RCC 7860 (cell line): ENCODE measurements at regions not wholly inside any gene's neighbourhood (a gene's known extent, or its start where the extent isn't known, plus 50 kb on each side); places are given as distances from the start of the nearest gene placed in this dataset.

Experiments
- DNase-seq: peaks from one replicate; pipeline ENCODE4 v3.0.0-alpha.2; 2015; ENCODE audit warnings: low spot score
- FAIRE-seq: peaks from 2 replicates; lab custom pipeline; 2012; peaks lifted over from hg19 to GRCh38; lab: Jason Lieb, UNC

DNA sequence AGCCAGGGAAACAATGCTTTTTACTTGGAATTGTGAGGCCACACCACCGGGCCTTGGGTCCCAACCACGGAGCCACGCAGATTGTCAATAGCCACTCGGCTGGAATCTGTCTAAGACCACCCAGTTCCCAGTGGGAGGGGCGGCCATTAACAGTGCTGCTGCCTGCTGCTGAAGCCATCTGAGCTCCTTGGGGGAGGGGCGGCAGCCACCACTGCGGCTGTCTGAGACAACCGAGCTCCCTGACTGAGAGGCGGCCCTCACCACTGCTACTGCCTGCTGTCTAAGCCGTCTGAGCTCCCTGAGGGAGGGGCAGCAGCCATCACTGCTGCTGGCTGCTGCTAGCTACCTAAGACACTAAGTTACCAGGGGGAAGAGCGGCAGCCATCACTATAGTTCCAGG is 64.3 kb downstream of the DMRTA2 start:
- FAIRE-seq (no peak), DNase-seq (no peak)

GRCh38 chr1:50357186-50357585 is 66.1 kb downstream of the DMRTA2 start:
- DNase-seq (no peak), FAIRE-seq (no peak)

GRCh38 chr1:50354813-50355212 is 68.4 kb downstream of the DMRTA2 start:
- FAIRE-seq (no peak), DNase-seq (no peak)

DNA sequence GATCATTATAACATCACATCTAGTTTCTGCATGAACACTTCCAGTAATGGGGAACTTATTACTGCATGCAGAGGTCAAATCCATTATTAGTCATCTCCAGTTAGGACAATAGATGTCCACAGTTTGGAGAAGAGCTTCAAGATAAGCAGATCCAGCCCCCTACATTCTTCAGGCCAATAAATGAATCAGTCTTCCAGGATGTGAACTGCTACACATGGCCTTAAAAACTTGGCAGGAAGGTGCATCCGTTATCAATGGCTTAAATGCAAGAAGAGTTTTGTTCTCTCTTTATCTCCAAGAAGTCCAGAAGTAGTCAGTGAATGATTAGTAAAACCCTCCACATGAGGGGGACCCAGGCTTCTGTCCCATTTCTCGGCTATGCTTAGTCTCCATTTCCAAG is 70.8 kb downstream of the DMRTA2 start:
- DNase-seq (no peak), FAIRE-seq (no peak)

DNA sequence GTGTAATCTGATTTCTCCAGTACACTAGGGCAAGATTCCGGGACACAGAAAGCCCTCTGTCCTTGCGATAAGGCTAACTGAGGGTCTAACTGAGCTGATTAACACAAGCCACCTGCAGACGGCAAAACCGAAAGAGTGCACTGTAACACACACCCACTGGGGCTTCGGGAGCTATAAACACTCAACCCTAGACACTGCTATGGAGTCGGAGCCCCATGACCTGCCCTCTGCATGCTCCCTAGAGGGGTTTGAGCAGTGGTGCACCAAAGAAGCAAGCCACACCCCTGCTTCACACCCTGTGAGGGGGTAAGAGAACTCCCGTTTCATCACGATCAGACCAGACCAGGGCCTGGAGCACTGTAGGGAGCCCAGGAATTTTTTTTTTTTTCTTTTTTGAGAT is 72.4 kb downstream of the DMRTA2 start:
- FAIRE-seq (no peak), DNase-seq (no peak)

DNA sequence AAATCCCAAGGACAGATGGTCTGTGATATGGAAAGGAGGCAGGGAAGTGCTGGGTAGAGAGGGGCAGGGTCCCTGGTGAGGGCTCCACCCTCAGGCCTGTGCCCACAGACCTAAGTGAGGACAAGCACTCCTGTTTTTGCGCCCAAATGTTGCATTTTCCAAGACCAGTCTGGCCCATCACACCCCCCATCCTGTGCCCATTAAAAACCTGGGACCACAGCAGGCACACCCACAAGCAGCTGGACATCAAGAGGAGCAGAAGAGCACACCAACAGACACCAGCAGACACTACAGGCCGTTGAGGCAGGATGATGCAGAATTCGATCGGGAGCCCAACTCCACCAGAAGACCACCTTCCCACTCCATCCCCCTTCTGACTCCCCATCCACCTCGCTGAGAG is 72.8 kb downstream of the DMRTA2 start:
- no peak for FAIRE-seq
- DNase-seq: no peak

DNA sequence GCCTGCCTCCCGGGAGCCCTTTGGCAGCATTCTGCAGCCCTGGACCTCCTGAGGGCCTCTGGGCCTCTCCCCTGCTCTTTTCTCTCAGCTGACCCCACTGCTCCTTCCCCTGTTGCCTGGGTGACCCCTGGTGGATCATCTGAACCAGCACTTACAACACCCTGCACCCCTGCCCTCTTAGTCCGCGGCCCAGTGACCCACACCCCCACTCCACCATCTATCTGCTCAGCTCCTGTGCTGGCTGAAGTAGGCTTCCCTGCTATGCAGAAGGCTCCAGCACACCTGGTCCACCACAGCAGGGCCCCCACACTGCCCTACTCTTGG is 74.0 kb downstream of the DMRTA2 start:
- DNase-seq (no peak), FAIRE-seq (no peak)

GRCh38 chr1:50348449-50349241 is 74.6 kb downstream of the DMRTA2 start:
- FAIRE-seq (peak; percentile 4), DNase-seq (peak; percentile 44)

- no peak for DNase-seq
- no peak for FAIRE-seq
Measured at GRCh38 chr1:50347933-50348332, 75.3 kb downstream of the DMRTA2 start.

DNA sequence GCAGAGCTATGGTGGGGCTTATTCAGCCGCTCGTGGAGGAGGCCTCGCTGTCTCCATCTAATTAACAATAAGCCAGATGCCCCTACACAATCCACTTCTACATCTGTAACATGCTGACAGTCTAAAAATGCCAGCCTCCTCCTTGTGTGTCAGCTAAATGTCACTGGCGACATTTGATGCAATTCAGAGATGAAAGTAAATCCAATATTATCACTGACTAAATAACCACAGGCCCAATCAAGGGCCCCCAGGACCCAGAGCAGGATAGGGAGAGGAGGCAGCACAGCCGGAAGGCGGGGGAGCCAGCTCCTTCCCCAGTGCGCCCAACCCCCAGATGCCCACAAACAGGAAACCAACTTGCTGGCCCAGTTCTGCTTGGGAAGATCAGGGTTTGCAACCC is 76.6 kb downstream of the DMRTA2 start:
- no peak for DNase-seq
- no peak for FAIRE-seq

DNA sequence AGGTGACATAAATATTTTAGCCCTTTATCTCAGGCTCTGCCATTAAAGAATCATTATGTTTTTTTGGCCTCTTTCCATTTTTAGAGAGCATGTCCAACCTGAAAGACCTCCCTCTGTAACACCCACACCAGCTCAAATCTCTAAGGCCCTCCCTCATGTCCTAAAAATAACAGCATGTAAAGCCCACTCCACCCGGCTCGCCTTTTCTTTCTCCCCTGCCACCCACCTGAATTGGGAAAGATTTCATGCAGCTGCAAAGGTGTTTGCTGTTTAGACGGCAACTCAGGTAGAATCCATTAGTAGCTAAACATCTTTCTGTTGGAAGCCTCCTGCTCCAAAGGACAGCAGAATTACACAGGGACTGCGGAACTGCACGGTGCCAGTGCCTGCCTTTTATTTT is 79.9 kb downstream of the DMRTA2 start:
- FAIRE-seq (no peak), DNase-seq (no peak)

DNA sequence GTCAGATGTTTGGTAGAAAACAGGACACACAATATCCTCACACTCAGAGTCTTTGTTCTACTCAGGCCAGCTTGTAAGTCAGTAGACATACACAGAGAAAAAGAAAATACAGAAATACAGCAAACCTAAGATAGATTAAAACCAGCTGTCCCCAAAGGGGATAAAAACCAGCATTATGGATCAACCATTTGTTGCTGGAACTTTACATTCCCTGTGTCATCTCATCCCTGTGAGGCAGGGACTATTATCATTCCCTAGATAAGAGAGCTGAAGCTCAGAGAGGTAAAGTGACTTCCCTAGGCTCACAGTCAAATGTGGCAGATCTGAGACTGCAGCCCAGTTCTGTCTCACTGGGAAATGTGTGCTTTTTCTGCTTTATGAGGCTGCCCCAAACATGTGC is 80.7 kb downstream of the DMRTA2 start:
- no peak for FAIRE-seq

DNA sequence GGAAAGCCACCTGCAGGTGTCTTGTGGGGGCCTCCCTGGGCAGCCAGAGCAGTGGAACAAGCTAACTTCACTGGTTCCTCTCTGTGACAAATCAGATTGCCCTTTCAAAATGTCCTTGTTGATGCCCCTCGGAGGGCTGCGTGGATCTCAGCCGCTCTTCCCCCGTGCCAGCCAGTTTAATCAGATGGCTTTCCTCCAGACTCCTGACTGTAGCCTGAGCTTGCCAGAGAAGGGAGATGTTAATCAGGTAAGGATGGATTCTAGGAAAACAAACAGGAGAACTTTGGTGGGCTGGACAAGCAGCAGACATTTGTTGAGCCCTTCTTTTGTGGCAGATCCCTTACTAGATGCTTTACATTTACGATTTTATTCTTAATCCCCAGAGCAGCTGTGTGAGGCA is 88.2 kb downstream of the DMRTA2 start:
- no peak for DNase-seq
- FAIRE-seq: no peak

More for the DNA sequence above, 80.7 kb downstream of the DMRTA2 start:
- DNase-seq: no peak

DNA sequence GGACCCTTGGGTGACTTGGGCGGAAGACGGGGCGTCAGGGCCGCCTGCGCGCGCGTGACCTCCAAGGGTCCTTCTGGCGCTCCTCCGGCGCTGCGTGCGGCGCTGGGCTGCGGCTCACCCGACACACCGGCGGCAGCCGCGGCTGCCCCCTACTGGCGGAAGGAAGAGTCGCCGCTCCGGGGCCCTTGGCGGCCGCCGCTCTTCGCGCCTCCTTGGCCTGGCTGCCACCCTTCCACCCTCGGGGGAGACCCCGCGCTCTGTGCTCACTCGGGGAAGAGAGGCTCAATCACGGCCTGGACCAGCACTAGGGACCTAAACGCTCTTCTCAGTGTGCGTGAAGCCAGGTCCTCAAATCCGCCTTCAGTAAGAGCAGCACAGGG is 89.7 kb downstream of the DMRTA2 start:
- DNase-seq: no peak
- no peak for FAIRE-seq

DNA sequence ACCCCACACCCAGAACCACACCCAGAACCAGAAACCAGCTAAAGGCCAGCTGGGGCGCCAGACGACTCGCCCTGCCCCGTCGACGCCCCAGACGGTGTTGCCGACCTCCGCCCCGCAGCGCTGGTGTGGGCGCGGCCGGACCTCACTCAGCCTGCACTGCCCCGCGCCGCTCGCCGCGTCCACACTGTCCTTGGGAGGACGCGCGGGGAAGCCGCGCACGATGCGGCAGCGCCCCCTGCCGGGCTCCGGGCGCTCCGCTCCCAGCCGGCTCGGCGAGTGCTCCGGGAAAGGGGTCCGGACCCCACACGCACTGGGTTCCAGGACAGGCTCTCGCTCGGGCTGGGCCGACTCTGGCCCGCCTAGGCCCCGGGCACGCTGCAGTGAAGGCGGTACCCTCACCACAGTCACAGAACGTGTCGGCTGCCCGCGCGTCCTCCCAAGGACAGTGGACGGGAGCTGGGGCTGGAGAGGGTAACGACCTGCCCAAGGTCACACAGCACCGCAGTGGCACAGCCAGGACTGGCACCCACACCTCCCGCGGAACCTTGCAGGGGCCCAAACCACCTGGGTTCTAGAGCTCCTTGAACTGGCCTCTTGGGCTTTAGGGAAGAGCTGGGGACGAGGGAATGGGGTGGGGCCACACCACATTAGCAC is 90.2 kb downstream of the DMRTA2 start:
- DNase-seq (peak; percentile 9), FAIRE-seq (no peak)

DNA sequence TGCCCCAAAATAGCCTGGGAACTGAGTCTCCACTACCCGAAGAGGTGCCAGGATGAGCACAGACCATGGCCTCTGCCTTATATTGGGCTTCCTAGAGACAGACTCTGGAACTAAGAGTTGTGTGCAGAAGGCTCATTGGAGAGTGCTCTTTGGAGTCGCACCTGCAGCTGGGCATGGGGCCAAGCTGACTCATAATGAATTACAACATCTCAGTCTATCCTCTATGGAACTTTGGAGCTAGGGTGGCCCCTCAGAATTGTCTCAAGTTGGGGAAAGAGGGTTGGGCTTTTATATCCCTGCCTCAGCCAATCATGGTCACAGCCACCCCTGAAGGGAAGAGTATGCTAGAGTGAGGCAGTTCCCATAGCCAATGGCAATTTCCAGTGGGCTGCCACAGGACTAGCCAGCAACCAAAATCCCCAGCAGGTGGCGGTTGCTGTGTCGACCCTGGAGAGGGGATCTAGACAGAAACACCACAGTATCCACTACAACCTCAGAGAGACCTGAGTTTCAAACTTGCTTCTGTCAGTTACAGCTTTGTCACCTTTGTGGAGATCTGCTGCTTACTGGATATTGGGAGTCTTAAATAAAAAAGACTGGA is 93.8 kb downstream of the DMRTA2 start:
- FAIRE-seq: no peak
- no peak for DNase-seq

- DNase-seq: no peak
- FAIRE-seq: no peak
Measured at GRCh38 chr1:50328552-50328951, 94.7 kb downstream of the DMRTA2 start.

- FAIRE-seq (no peak), DNase-seq (no peak)
Measured at GRCh38 chr1:50326026-50326425, 97.2 kb downstream of the DMRTA2 start.

- no peak for DNase-seq
- FAIRE-seq: no peak
Measured at GRCh38 chr1:50322579-50322978, 100.7 kb downstream of the DMRTA2 start.

GRCh38 chr1:50318428-50318827 is 104.8 kb downstream of the DMRTA2 start:
- DNase-seq: no peak
- FAIRE-seq: no peak

DNA sequence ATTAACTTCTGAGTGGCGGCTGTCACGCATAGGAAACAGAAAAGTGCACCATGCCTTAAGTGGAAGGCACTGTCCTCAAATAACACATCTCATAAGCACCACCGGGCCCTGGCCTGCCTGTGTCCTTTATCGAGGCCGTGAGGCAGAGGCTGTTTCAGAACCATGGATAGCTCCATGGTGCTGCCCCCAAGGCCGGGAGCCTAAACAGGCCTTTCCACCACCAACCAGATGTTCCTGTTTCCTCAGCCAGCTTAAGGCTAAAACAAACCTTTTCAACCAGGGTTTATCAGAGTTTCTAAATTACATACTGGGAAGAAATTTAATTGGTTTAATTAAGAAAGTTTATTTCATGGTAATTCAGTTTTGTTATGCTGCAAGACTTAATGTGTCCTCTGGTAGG is 114.4 kb downstream of the DMRTA2 start:
- FAIRE-seq (no peak), DNase-seq (no peak)

DNA sequence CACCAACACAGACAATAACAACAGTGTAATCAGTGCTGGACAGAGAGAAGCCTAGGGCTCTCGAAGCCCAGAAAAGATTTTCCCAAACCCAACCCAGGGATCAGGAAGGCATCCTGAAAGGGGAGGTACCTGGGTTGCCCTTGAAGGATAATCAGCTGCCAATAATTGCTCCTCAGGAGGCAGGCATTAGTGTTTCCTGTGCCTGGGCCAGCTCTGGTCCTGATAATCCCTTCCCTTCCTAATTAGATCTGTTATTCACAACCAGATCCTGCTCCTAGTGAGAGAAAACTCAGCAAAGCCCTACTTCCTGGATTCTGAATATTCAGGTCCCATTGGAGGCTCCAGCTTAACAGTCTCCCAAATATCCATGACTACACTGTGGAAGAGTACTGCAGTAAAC is 117.4 kb downstream of the DMRTA2 start:
- FAIRE-seq (no peak), DNase-seq (no peak)
